HuH-7.5 (cell line): ENCODE measurements at regions not wholly inside any gene's neighbourhood (a gene's known extent, or its start where the extent isn't known, plus 50 kb on each side); places are given as distances from the start of the nearest gene placed in this dataset.

ENCODE experiments used
- DNase-seq: peaks from one replicate; pipeline ENCODE4 v3.0.0; 2011; ENCODE audit warnings: low spot score

- DNase-seq = no peak
Observed at GRCh38 chr17:33404070-33404819, 111.2 kb upstream of the ASIC2 start.

- DNase-seq = no peak
Observed at GRCh38 chr17:33416131-33416530, 123.0 kb upstream of the ASIC2 start.

- DNase-seq = no peak
Observed at GRCh38 chr17:33421933-33422332, 128.8 kb upstream of the ASIC2 start.

- no peak for DNase-seq
Observed at GRCh38 chr17:33433581-33433980, 140.5 kb upstream of the ASIC2 start.

- DNase-seq = no peak
Observed at GRCh38 chr17:33434841-33435240, 141.7 kb upstream of the ASIC2 start.

- no peak for DNase-seq
Observed at GRCh38 chr17:33435721-33436301, 142.7 kb upstream of the ASIC2 start.

- DNase-seq = no peak
Observed at GRCh38 chr17:33436321-33436720, 143.2 kb upstream of the ASIC2 start.

- no peak for DNase-seq
Observed at GRCh38 chr17:33438139-33438538, 145.0 kb upstream of the ASIC2 start.

- no peak for DNase-seq
Observed at GRCh38 chr17:33438578-33438977, 145.5 kb upstream of the ASIC2 start.

- no peak for DNase-seq
Observed at GRCh38 chr17:33442320-33442719, 149.2 kb upstream of the ASIC2 start.

GRCh38 chr17:33444731-33445130, 151.6 kb upstream of the ASIC2 start:
- DNase-seq = no peak

- DNase-seq = no peak
Observed at GRCh38 chr17:33447090-33447489, 154.0 kb upstream of the ASIC2 start.

GRCh38 chr17:33451221-33451620, 158.1 kb upstream of the ASIC2 start:
- no peak for DNase-seq

- DNase-seq = no peak
Observed at GRCh38 chr17:33457477-33457876, 164.4 kb upstream of the ASIC2 start.

GRCh38 chr17:33459078-33459940, 166.2 kb upstream of the ASIC2 start:
- no peak for DNase-seq

GRCh38 chr17:33460781-33461450, 167.8 kb upstream of the ASIC2 start:
- no peak for DNase-seq

GRCh38 chr17:33463887-33464286, 170.8 kb upstream of the ASIC2 start:
- no peak for DNase-seq

- DNase-seq = no peak
Observed at GRCh38 chr17:33464669-33465280, 171.7 kb upstream of the ASIC2 start.

- no peak for DNase-seq
Observed at GRCh38 chr17:33469421-33469820, 176.3 kb upstream of the ASIC2 start.

GRCh38 chr17:33469911-33470310, 176.8 kb upstream of the ASIC2 start:
- no peak for DNase-seq

- no peak for DNase-seq
Observed at GRCh38 chr17:33473061-33473460, 180.0 kb upstream of the ASIC2 start.

GRCh38 chr17:33474789-33475188, 181.7 kb upstream of the ASIC2 start:
- no peak for DNase-seq
